ENCODE measurements at regions not wholly inside any gene's neighbourhood (a gene's known extent, or its start where the extent isn't known, plus 50 kb on each side); places are given as distances from the start of the nearest gene placed in this dataset.

DNA sequence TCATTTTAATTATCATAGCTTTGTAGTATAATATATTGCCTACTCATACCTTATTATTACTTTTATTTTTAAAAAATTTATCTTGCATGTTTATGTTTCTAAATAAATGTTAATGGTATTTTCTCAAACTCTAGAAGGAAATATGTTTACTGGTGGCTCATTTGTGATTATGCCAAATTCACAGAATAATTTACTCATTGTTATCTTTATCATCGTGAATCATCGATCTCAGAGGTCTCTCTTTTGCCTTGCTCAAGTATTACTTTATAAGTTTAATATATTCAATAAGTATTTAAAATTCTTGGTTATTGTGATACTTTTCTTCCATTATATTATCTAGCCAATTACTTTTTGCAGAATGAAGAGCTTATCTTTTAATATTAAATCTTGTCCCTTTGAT is 836.7 kb upstream of the ADAMTS5 start:
- no peaks in the 10 kb centered on the region for H3K36me3 ChIP-seq
- WGBS, 2 donors = 91 to 94% methylated on average over 2 of the region's 2 CpGs
- ATAC-seq = no peak
- no peak for DNase-seq
- peaks cover 0 to 15% (median 0%) of the 10 kb centered on the region in 9 donors for H3K4me1 ChIP-seq
- no peaks in the 10 kb centered on the region for H3K9me3 ChIP-seq
- no peaks in the 10 kb centered on the region for H3K27me3 ChIP-seq
- H3K4me3 ChIP-seq = no peak overlapping the region
- no peak overlapping the region for H3K27ac ChIP-seq
- intact Hi-C loops (cut with DNase I) = loop anchor here in 4 of 10 donors (5.0 to 10.0 kb wide), 4 partner anchors 46 to 959 kb away; partner anchors contain the start of gene ADAMTS1 (in 1 of the 4)
- TF ChIP-seq CTCF (IDR thresholded peaks at IDR 0.05) = no peak

DNA sequence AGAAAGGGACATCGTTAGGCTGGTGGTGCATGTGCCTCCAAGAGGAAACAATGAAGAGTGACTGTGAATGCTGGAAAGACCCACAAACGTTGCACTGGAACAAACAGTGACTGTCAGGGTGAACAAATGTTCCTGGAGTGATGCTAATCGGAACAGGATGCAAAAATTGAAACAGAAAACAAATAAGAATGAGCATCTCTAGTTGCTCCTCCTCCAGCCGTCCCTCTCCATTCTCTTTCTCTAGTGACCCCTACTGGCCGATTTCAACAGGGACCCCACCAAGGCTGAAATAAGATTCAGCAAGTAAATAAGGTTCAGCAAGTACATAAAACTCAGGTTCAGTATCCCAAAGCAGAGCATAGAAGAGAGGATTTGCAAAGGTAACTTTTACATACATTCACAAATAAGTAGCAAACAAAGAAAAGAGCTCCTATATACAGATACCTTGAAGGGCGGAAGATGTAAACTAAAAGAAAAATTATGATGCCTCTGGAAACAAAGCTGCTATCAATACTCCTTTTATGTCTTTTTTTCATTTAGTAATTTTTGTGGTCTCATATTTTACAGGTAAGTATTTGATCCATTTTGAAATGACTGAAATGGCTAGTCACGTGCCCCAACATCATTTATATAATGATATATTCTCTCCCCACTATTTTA is 836.1 kb upstream of the ADAMTS5 start:
- H3K36me3 ChIP-seq = no peaks in the 10 kb centered on the region
- TF ChIP-seq CTCF (IDR thresholded peaks at IDR 0.05) = peak; percentile 19 to 75 (median 60)
- no peak overlapping the region for H3K4me3 ChIP-seq
- H3K27ac ChIP-seq = no peak overlapping the region
- H3K27me3 ChIP-seq = no peaks in the 10 kb centered on the region
- WGBS, 2 donors = 60 to 62% methylated on average over 7 of the region's 7 CpGs
- intact Hi-C loops (cut with DNase I) = loop anchor here in 4 of 10 donors (5.0 to 10.0 kb wide), 4 partner anchors 46 to 958 kb away; partner anchors contain the start of gene ADAMTS1 (in 1 of the 4)
- peak in 1 of 2 donors; percentile 36 for DNase-seq
- H3K9me3 ChIP-seq = no peaks in the 10 kb centered on the region
- H3K4me1 ChIP-seq = peaks cover 0 to 15% (median 0%) of the 10 kb centered on the region in 9 donors
- peak in 2 of 8 donors; percentile 37 to 38 for ATAC-seq

GRCh38 chr21:27799861-27800260 is 833.0 kb upstream of the ADAMTS5 start:
- Histone ChIP-seq H3K27me3 (no peaks in the 10 kb centered on the region), H3K36me3 (no peaks in the 10 kb centered on the region), H3K27ac (no peak overlapping the region), H3K4me3 (no peak overlapping the region), H3K9me3 (no peaks in the 10 kb centered on the region), H3K4me1 (peaks cover 0 to 8% (median 0%) of the 10 kb centered on the region in 9 donors)
- DNase-seq (no peak), ATAC-seq (peak in 1 of 8 donors; percentile 20)
- no peak for TF ChIP-seq CTCF (IDR thresholded peaks at IDR 0.05)
- intact Hi-C loops (cut with DNase I) = loop anchor here in 5 of 10 donors (5.0 to 10.0 kb wide), 5 partner anchors 38 to 955 kb away; partner anchors contain the start of gene ADAMTS1 (in 1 of the 5)
- 70 to 79% methylated on average over 8 of the region's 8 CpGs for WGBS, 2 donors

DNA sequence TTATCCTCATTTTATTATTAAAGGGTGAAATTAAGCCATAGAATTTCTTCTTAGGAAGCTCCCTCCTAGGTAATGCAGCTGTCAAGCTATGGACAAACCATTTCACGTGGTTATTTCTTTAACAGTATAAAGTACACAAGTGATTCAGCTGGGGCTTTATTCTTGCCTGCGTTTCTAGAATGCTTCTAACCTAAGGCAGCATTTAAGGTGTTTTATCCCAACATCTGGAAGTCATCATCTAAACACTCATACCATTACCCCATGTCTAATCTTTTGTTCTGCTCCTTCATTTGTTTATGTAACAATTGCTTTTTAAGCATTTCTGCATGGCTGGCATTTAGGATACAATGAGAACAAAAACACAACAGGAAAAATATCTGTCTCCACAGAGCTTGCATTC is 829.2 kb upstream of the ADAMTS5 start:
- TF ChIP-seq CTCF (IDR thresholded peaks at IDR 0.05) = no peak
- Histone ChIP-seq H3K9me3 (peaks cover 0 to 7% (median 0%) of the 10 kb centered on the region in 11 donors), H3K27ac (no peak overlapping the region), H3K27me3 (no peaks in the 10 kb centered on the region), H3K36me3 (no peaks in the 10 kb centered on the region), H3K4me1 (peaks cover 0 to 5% (median 0%) of the 10 kb centered on the region in 9 donors), H3K4me3 (no peak overlapping the region)
- no peak for ATAC-seq
- no peak for DNase-seq
- intact Hi-C loops (cut with DNase I) = loop anchor here in 1 of 10 donors (5.0 kb wide), 1 partner anchor 34 kb away; no protein-coding TSS in a partner anchor
- WGBS, 2 donors = 21 to 31% methylated on average over 2 of the region's 2 CpGs

Measured in heart right ventricle (tissue), 16 donors.